Middle frontal gyrus (tissue), 1 donor: ENCODE measurements at regions not wholly inside any gene's neighbourhood (a gene's known extent, or its start where the extent isn't known, plus 50 kb on each side); places are given as distances from the start of the nearest gene placed in this dataset.

Source experiments
- DNase-seq: peaks from one replicate; pipeline ENCODE4 v3.0.0-alpha.2; 2015; ENCODE audit warnings: low spot score; ENCODE audit errors: extremely low spot score

DNA sequence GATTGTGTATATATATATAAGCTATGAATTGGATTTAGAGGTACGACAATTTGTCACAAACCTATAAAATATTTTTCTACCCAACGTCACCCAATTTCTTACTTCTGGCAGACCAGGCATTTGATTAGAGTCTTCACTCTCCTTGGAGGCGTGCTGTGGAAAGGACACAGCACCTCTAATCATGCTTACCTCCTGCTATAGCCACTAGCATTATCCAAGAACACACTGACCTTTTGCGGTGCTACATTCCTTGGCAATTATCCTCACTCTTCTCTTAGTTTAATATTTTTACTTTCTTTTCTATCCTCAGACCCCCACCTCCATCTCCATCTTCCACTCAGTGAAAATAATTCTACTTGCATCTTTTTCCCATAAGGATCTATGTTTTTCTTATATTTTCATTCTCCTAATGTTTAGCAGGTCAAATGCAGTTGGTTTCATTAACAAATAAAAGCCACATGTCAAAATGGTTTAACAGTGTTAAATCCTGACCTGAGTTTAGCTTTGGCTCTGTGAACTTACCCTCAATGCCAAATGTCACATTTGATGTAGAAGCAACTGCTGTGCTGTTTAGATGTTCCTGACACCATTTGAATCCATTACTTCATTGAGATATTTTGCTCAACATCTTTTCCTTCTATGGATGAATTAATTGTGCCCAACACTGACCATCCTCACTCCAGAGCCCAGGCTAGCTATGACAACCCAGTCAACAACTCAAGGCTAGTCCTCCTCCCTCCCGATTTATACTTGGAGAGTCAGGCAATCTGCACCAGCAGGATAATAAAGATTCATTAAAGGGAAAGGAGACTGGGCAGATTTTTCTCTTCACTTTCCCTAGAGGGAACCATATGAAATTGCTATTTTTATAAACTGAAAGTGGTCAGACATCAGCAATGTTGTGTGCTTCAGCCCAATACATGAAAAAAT lies 240.5 kb downstream of the MREG start:
- no peak for DNase-seq

DNA sequence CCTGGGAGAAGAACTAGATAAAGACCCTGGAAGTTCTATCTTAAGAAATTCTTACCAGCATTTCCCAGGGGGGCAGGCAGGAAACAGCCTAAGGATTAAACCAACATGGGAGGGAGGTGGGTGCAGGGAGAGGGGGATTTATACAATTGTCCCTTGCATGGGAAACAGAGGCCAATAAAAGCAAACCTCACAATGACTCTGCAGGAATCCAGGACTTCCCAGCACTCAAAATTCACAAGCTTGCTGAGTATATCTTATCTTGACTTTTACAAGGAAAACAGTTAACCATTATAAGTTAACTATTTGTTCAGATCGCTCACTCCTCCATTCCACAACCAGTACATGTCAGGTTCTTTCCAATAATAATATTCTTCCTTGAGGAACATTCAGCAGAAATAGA lies 241.3 kb downstream of the MREG start:
- no peak for DNase-seq

DNA sequence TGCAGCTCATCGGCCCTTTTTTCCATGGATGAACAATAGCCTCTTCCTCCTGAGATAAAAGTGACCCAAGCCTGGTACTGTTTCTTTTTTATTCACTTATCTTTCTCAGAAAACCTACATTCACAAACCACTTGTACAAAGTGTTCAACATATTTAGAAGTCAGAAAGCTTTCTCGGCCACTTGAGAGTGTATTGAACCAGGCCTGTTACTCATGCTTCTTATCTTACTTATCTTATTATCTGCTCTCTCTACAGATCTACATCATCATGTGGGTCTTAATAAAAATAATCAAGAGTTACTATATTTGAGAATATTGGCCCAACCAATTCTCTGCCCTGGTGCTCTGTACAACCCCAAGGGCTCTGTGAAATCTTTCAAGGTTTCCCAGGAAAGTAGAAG lies 242.1 kb downstream of the MREG start:
- no peak for DNase-seq

DNA sequence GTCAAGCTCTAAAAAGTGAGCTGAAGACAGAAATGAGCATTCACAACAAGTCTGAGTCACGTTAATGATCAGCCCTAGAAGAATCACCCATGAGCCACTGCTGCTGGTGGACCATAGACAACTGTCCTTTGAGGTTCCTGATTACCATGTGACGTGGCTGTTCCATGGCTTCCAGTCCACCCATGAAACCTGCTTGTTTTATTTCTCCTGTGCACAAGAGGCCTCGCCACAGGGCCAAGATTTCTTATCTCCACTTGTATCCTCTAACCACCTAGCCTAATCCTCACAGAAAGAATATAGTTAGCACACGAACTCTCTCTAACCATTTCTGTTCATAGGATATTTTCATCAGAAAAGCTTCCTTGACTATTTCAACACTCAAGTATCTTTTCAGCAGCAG lies 242.7 kb downstream of the MREG start:
- no peak for DNase-seq

DNA sequence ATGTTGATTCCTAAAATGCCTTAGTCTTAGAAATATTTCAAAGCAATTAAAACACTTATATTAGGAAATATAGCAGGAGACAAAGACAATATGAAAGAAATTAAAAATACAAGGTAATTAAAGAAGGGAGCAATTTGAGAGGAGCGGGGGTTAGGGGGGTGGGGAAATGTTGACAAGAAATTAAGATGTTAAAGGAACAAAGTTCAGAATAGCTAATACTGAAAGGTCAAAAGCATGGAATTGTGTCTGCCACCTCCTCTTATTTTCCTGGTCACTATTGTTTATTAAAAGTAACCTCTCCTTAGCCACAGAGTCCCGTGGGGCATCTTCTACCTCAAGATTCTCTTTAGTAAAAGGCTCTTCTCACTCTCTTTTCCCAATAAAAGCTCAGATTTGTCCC lies 244.1 kb downstream of the MREG start:
- no peak for DNase-seq

DNA sequence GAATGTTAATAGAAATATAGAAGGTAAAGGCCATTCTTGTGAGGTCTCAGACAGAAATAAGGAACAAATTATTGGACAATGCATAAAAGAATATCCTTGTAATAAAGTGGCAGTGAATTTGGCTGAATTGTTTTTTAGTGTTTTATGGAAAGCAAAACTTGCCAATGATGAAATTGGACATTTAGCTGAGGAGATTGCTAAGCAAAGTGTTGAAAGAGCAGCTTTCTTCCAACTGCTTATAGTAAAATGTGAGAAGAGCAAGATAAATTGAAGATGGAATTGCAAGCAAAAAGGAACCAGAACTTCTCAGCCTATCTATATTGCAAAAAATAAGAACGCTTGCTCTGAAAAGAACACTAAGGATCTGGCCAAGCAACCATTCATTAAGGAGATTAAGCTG lies 245.7 kb downstream of the MREG start:
- DNase-seq: no peak

DNA sequence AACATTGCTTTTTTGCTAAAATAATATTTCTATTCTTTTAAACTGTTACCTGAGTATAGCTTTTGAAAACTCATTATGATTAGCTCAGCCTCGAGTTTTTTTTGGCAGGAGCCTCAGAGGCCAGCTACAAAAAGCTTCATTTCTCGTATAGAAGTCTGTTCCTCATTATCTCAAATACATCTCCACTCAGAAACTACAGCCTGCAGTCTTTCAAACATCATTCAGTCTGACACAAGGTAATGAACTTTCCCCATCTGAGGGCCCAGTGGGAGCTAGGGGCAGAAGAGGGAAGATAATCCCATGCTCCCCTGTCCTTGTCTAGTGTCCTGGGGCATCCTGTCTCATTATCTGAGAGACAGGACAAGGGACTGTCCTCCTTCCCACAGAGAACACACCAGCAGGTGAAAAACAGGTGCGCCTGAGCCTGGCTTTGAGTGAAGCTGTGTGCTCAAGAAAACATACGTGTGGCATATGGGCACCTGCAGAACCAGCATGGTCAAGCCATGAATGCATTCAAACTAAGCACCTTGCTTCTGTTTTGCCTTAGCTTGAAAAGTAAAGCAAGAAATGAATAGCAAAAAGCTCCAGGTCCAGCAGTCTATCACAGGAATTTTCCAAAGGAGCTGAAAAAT lies 247.5 kb downstream of the MREG start:
- DNase-seq: no peak

DNA sequence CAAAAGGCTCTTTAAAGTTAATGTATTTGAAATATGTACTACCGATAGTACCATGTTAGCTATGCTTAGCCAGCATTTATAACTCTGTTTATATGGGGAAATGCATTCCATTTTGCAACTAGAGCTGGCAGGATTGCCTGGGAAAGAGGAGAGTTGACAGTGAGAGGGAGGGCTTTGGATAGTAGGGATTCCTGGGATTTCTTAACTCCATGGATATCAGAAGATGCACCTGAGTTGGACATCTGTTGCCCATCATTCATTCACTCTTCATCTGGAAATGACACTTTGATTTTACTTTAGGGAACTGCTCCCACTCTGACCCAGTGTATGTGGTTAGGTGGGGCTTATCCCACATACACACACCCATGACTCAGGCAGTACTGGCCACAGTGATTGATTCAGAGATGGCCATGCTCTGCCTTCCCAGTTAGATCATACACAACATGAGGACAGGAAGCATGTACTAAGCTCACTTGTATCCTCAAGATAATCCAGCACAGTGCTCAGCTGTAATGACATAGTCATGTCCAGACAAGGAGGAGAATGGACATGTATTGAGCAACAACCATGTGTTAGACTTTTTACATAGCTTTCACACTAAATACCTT lies 248.8 kb downstream of the MREG start:
- no peak for DNase-seq

DNA sequence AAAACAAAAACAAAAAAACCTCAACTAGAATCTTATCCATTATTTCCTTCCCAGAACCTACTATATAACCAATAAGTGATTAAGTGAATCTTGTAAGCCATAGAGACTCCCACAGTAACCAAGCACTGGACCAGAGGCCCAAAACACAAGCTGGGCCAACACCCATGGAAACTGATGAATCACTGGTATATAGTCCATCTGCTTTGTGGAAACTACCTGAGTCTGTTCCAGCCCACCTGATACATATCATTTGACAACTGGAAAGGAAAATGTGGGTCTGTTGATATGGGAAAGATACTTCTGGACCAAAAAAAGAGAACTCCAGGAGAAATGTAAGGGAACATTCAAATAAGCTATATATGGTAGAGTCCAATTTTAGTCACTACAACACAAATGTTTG lies 252.8 kb downstream of the MREG start:
- no peak for DNase-seq

DNA sequence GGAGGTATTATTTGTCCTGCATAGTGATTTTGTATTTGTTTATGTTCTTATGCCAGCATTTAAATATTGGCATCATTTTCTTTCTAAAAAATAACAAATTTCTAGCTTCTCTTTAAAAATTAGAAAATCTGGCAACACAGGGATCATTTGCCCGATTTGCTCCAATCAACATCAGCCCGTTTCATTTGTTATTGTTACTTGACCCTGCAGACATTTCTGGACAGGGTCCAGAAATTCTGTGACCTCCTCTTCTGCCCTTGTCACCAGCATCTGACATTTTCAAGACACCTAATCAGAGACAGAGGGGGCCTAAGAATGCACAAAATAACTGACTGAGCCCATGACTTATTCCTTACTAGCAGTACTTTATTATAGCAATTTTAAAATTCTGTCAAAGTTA lies 253.3 kb downstream of the MREG start:
- no peak for DNase-seq

DNA sequence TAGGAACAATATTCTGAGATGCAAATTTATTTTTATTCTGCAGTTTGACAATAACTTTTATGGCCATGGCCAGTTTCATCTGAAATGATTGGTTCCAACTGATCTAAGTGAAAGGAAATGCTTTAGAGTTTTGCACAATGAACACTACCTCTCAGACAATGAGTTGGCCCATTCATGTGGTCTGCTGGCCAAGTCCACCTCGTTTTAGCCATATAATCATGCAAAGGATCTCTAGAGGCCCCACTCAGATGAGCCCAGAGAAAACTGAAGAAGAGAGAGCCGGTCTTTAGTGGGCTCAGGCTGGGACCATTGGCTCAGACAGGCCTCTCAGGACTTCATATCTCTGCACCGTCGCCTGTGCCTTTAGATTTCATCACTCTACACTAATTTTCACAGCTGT lies 254.7 kb downstream of the MREG start:
- no peak for DNase-seq

DNA sequence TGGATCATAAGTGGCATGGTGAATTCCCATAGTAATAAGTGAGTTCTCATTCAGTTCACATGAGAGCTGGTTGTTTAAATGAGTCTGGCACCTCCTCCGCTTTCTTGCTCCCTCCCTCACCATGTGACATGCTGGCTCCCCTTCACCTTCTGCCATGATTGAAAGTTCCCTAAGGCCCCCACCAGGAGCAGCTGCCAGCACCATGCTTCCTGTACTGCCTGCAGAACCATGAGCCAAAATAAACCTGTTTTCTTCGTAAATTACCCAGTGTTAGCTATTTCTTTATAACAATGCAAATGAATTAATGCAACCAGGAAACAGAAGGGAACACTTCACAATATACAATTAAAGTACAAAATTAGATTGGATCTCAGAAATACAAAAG lies 257.0 kb downstream of the MREG start:
- no peak for DNase-seq

DNA sequence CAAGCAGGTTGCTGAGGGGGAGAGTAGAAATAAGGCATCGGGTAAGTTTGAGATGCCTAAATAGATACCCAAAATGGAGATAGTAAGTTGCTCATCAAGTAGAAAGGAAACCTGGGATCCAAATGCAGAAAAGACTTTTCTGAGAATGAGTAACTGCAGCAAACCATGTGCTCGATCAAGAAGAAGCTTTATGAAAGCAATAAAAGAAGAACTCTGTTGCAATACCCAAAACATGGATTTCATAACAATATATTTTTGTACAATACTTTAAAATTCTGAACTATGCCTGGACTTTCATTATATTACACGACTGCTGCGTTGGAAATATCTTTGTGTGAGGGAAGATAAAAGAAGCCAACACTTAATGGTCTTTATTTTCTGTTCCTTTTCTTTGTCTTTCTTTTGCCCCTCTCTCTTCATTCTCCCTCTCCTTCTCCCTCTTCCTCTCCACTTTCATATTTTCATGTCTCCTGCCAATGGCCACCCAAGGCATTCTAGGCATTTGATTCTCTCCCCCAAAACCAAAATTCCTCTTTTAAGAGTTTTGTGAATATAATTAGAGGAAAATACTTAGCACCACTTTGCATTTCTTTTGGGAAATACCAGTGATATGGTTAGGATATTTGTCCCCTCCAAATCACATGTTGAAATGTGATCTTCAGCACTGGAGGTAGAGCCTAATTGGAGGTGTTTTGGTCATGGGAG lies 257.6 kb downstream of the MREG start:
- no peak for DNase-seq

DNA sequence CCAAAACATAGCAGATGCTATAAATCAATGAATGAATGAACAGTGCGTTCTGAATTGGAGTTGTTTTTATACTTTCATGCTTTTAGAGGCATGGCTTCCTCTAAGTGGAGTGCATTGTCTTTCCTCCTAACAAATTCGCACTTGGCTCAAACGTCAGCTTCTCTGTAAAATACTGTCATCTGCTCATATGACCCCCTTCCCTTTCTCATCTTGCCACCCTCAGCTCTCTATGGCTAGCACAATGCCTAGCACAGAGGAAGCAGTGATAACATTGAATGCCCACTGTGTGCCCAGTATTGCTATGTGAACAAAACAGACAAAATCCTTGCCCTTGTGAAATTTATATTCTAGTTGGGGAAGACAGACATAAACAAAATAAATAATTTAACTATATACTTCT lies 258.8 kb downstream of the MREG start:
- no peak for DNase-seq

DNA sequence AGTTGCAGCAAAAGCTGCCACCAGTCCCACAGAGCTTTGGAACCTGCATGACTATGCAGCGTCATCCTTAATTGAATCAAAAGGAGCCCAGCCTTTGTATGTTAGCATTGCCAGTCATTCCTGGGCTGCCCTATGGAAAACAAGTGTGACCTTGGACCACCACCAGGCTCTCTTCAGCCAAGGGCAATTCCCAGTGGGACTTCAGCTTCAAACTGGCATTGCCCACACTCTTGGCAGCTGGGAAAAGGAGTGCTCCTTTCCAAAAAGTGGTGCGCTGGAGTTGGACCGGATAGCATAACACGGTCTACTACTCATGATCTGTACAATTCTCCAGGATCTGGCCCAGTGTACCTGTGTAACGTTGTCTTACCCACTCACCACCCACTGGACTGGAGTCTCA lies 259.5 kb downstream of the MREG start:
- DNase-seq: no peak

DNA sequence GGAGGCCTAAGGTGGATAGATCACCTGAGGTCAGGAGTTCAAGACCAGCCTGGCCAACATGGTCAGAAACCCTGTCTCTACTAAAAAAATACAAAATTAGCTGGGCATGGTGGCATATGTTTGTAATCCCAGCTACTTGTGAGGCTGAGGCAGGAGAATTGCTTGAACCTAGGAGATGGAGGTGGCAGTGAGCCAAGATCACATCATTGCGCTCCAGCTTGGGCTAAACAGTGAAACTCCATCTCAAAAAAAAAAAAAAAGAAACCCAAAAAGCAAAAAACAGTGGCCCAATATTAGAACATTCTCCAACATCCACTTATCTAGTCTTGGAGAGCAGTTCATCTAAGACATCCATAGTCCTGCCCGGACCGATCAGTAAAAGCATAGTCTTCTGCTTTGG lies 260.4 kb downstream of the MREG start:
- DNase-seq: no peak

DNA sequence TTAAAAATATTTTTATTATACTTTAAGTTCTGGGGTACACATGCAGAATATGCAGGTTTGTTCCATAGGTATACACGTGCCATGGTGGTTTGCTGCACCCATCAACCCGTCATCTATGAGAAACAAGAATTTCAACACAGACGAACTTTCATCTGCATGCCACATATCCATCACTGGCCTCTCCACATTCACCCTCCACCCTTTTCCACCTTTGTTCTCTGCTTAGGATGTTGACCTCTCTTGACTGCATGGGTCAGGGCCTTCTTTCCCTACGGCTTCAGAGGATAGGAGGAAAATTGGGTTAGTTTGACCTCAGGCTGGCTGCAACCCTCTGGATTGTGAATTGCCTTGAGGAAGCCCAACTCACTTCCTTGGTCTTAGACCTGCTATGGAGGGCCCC lies 260.9 kb downstream of the MREG start:
- DNase-seq: no peak

DNA sequence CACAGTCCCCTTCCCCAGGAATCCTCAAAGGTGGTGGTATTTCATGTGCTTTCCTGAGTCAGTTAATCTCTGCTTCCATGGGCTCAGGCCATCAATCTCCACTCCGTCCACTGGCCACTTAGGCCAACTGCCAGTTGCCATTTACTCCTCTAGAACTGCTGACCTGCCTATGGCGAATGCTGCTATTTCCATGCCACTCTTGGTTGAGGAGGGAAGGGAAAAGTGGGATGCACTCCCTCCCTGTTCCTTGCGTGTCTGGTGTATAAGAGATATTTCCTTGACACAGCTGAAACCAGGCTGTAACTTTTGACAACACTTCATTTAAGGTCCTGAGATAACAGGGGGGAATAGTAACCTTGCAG lies 261.5 kb downstream of the MREG start:
- DNase-seq: no peak

DNA sequence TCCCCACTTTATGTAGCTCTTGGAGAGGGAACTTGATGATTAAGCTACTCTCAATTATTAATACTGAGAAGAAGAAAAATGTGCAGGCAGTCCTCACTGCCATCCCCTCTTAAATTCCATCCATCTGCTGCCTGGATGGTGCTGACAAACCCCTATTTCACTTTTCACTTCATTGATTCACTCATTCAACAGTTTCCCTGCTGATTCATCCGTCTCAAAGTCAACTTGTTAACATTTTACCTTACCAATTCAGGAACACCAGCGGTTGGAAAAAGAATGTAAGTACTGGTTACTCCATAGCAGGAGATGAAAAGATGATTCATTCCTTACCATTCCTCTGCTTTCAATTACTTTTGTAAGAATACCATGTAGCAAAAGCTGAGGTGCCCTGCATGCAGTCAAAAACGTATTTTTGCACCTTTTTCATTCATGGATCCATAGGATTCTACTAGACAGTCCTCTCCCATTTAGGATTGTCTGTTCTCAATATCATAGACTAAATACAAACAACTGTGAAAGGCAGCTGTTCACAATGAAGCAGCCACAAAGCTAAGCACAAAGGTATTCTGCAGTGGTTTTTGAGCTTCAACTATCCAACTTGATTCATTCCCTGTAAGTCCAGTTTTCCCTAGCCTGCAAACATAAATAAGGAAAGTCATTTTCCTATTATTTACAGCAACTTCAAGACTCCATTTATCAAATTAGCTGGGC lies 262.0 kb downstream of the MREG start:
- DNase-seq: no peak

DNA sequence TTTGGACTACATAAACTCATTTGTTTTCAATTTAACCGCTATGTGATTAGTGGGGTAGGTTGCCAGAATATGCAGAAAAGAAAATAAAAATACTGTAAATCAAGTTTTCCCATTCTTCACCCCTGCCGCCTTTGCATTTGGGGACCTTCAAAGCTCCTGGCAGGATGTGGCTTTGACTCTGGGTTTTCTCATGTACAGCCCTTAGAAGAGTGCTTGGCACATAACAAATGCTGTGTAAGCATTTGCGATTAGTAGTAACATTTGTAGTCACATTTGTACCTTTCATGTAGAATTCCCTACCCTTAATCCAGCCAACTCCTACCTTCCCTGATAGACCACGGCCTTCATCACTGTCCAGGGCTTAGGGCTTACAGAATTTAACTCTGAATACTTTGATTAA lies 262.6 kb downstream of the MREG start:
- DNase-seq: no peak
